GM12891 (cell line): ENCODE measurements at regions not wholly inside any gene's neighbourhood (a gene's known extent, or its start where the extent isn't known, plus 50 kb on each side); places are given as distances from the start of the nearest gene placed in this dataset.

Experiments used
- POLR2A ChIP-seq: IDR thresholded peaks from 2 replicates; pipeline ENCODE4 v1.6.1; 2011; ENCODE audit warnings: low read depth, low read length, control low read depth
- POLR2AphosphoS5 ChIP-seq: IDR thresholded peaks from 2 replicates; pipeline ENCODE4 v1.6.1; 2011; ENCODE audit warnings: low read depth, low read length, control low read depth
- POU2F2 ChIP-seq: IDR thresholded peaks from 2 replicates; pipeline ENCODE4 v1.6.1; 2011; ENCODE audit warnings: low read depth, mild to moderate bottlenecking, control low read depth, low read length, moderate library complexity
- TAF1 ChIP-seq: IDR thresholded peaks from 2 replicates; pipeline ENCODE4 v1.6.1; 2011; ENCODE audit warnings: low read depth, low read length, control low read depth

DNA sequence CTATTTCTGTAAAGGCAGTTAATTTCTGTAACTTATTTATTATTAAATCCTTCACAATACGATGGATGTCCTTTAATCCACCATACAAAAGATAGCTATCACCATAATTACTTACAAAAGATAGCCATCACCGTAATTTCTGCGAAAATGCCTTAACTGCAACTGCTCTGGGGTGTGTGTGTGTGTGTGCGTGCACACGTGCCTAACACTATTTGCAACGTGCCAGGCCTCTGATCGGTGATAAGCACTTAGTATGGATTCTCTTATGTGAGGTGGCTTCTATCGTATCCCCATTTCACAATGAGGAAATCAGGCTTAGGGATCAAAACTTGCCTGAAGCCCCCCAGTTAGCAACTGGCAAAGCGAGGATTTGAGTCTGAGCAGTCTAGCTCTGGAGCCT, 67.1 kb upstream of the RBM24 start:
- no peak for TF ChIP-seq POU2F2
- TF ChIP-seq POLR2AphosphoS5 = no peak
- TF ChIP-seq TAF1 = no peak
- no peak for TF ChIP-seq POLR2A
